ENCODE measurements at regions not wholly inside any gene's neighbourhood (a gene's known extent, or its start where the extent isn't known, plus 50 kb on each side); places are given as distances from the start of the nearest gene placed in this dataset.

DNA sequence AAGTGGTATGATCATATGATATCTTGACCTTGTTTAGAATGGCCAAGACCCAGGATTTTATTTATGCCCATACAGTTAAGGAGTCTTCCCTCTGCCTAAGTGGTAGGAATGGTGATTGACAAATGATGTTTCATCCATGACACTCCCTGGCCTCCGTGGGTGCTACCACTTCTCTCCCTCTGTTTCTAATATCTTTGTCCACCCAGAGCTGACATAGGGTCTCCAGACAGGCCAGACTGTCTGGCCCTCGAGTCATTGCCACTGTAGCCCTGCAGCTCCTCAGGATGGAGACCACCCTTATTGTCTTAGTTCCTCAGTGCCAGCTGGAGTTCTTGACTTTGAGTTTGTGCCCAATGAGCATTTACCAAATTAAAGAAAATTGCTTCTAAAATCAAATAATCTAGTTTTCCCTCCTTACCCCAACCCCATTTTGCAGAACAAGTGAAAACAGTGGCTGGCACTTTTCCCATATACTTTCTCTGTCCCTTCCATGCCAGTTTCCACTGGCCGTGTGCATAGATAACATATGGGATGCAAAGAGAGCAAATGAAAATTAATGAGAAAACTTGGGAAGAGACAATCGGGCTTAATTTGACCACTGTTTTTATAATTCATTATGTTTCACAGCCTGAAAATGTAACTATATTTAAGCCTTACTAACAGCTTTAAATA, 235.7 kb downstream of the NSG2 start:
- no peak for TF ChIP-seq CTCF (IDR thresholded peaks at IDR 0.05; ENCODE audit: poor library complexity, severe bottlenecking)
- no peak for ATAC-seq (ENCODE audit: low read depth)
- Histone ChIP-seq H3K36me3 (ENCODE audit: low read depth) (no peaks in the 10 kb centered on the region), H3K27ac (ENCODE audit: poor library complexity, severe bottlenecking) (no peak overlapping the region), H3K4me3 (ENCODE audit: severe bottlenecking) (no peak overlapping the region), H3K27me3 (ENCODE audit: insufficient read depth, poor library complexity, severe bottlenecking) (peaks cover 41% of the 10 kb centered on the region), H3K4me1 (ENCODE audit: insufficient read depth, poor library complexity, severe bottlenecking) (no peaks in the 10 kb centered on the region), H3K9me3 (ENCODE audit: severe bottlenecking) (no peaks in the 10 kb centered on the region)
- DNase-seq (ENCODE audit: low spot score): no peak

DNA sequence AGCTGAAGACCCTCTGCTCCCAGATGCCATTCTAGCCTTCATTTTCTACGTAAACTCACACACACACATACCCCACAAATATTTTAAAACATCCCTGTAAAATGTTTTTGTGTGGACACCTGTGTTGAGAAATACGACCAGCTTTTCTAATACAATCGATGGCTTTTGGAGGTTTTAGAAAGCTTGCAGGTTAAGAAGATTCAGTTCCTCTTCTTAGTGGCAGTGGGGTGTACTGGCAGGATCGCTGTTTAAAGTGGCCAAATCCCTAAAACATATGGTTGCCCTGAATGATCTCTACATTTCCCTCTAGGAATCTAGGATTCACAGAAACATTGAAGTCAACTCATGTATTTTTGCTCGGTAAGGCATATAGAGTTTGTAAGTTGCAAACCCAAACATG, 236.3 kb downstream of the NSG2 start:
- Histone ChIP-seq H3K27ac (ENCODE audit: poor library complexity, severe bottlenecking) (no peak overlapping the region), H3K9me3 (ENCODE audit: severe bottlenecking) (no peaks in the 10 kb centered on the region), H3K4me3 (ENCODE audit: severe bottlenecking) (no peak overlapping the region), H3K4me1 (ENCODE audit: insufficient read depth, poor library complexity, severe bottlenecking) (no peaks in the 10 kb centered on the region), H3K36me3 (ENCODE audit: low read depth) (no peaks in the 10 kb centered on the region), H3K27me3 (ENCODE audit: insufficient read depth, poor library complexity, severe bottlenecking) (peaks cover 47% of the 10 kb centered on the region)
- ATAC-seq (ENCODE audit: low read depth) (no peak), DNase-seq (ENCODE audit: low spot score) (no peak)
- TF ChIP-seq CTCF (IDR thresholded peaks at IDR 0.05; ENCODE audit: poor library complexity, severe bottlenecking): no peak

- no peak for ATAC-seq (ENCODE audit: low read depth)
Measured at GRCh38 chr5:174282391-174282790, 236.9 kb downstream of the NSG2 start.

GRCh38 chr5:174283211-174284005, 237.9 kb downstream of the NSG2 start:
- no peaks in the 10 kb centered on the region for H3K36me3 ChIP-seq (ENCODE audit: low read depth)
- DNase-seq (ENCODE audit: low spot score) (no peak), ATAC-seq (ENCODE audit: low read depth) (no peak)
- H3K27ac ChIP-seq (ENCODE audit: poor library complexity, severe bottlenecking): no peak overlapping the region
- H3K4me1 ChIP-seq (ENCODE audit: insufficient read depth, poor library complexity, severe bottlenecking): no peaks in the 10 kb centered on the region
- H3K27me3 ChIP-seq (ENCODE audit: insufficient read depth, poor library complexity, severe bottlenecking): peaks cover 57% of the 10 kb centered on the region
- no peak for TF ChIP-seq CTCF (IDR thresholded peaks at IDR 0.05; ENCODE audit: poor library complexity, severe bottlenecking)
- no peak overlapping the region for H3K4me3 ChIP-seq (ENCODE audit: severe bottlenecking)
- H3K9me3 ChIP-seq (ENCODE audit: severe bottlenecking): no peaks in the 10 kb centered on the region

More at GRCh38 chr5:174282391-174282790, 236.9 kb downstream of the NSG2 start:
- Histone ChIP-seq H3K4me3 (ENCODE audit: severe bottlenecking) (no peak overlapping the region), H3K9me3 (ENCODE audit: severe bottlenecking) (no peaks in the 10 kb centered on the region), H3K27ac (ENCODE audit: poor library complexity, severe bottlenecking) (no peak overlapping the region), H3K36me3 (ENCODE audit: low read depth) (no peaks in the 10 kb centered on the region), H3K27me3 (ENCODE audit: insufficient read depth, poor library complexity, severe bottlenecking) (peaks cover 53% of the 10 kb centered on the region), H3K4me1 (ENCODE audit: insufficient read depth, poor library complexity, severe bottlenecking) (no peaks in the 10 kb centered on the region)
- DNase-seq (ENCODE audit: low spot score): no peak
- no peak for TF ChIP-seq CTCF (IDR thresholded peaks at IDR 0.05; ENCODE audit: poor library complexity, severe bottlenecking)

DNA sequence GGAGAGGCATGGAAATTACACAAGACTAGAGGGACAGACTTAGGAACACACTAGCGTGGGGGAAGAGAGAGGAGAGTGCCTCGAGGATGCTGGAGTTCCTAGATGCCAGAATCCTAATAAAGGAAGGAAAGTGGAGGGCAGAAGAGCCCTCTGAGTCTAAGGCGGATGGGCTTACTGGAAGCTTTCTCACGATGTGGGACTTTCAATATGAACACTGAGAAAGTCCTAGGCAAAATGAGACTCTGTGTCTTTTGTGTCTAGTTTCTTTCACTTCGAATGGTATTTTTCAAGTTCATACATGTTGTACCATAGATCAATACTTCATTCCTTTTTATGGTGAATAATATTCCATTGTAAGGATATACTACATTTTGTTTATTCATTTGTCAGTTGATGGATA, 239.4 kb downstream of the NSG2 start:
- no peak for TF ChIP-seq CTCF (IDR thresholded peaks at IDR 0.05; ENCODE audit: poor library complexity, severe bottlenecking)
- H3K36me3 ChIP-seq (ENCODE audit: low read depth): no peaks in the 10 kb centered on the region
- ATAC-seq (ENCODE audit: low read depth) (no peak), DNase-seq (ENCODE audit: low spot score) (no peak)
- no peak overlapping the region for H3K4me3 ChIP-seq (ENCODE audit: severe bottlenecking)
- no peaks in the 10 kb centered on the region for H3K4me1 ChIP-seq (ENCODE audit: insufficient read depth, poor library complexity, severe bottlenecking)
- H3K27ac ChIP-seq (ENCODE audit: poor library complexity, severe bottlenecking): no peak overlapping the region
- peaks cover 67% of the 10 kb centered on the region for H3K27me3 ChIP-seq (ENCODE audit: insufficient read depth, poor library complexity, severe bottlenecking)
- H3K9me3 ChIP-seq (ENCODE audit: severe bottlenecking): no peaks in the 10 kb centered on the region

All from RWPE2 (cell line).